HG02623 (cell line): ENCODE measurements at regions not wholly inside any gene's neighbourhood (a gene's known extent, or its start where the extent isn't known, plus 50 kb on each side); places are given as distances from the start of the nearest gene placed in this dataset.

ENCODE experiments used
- ATAC-seq: cut with Tn5 transposase; IDR thresholded peaks from one replicate; pipeline ENCODE4 v1.9.1; 2021; ENCODE audit warnings: moderate library complexity; ENCODE audit not compliant: unreplicated experiment

GRCh38 chr1:8093221-8093980, 67.3 kb upstream of the ERRFI1 start:
- ATAC-seq: no peak

GRCh38 chr1:8092657-8093056, 66.5 kb upstream of the ERRFI1 start:
- no peak for ATAC-seq

- no peak for ATAC-seq
Observed at GRCh38 chr1:8091691-8092090, 65.6 kb upstream of the ERRFI1 start.

GRCh38 chr1:8090241-8090702, 64.2 kb upstream of the ERRFI1 start:
- no peak for ATAC-seq

- ATAC-seq: no peak
Observed at GRCh38 chr1:8089535-8090228, 63.6 kb upstream of the ERRFI1 start.

- no peak for ATAC-seq
Observed at GRCh38 chr1:8086055-8086454, 59.9 kb upstream of the ERRFI1 start.

GRCh38 chr1:8084913-8085312, 58.8 kb upstream of the ERRFI1 start:
- no peak for ATAC-seq

GRCh38 chr1:8083739-8084484, 57.8 kb upstream of the ERRFI1 start:
- ATAC-seq: no peak

- no peak for ATAC-seq
Observed at GRCh38 chr1:8082945-8083344, 56.8 kb upstream of the ERRFI1 start.

- no peak for ATAC-seq
Observed at GRCh38 chr1:8078176-8078671, 52.1 kb upstream of the ERRFI1 start.

GRCh38 chr1:8077602-8078001, 51.5 kb upstream of the ERRFI1 start:
- ATAC-seq: no peak

- ATAC-seq: no peak
Observed at GRCh38 chr1:8077120-8077573, 51.0 kb upstream of the ERRFI1 start.

GRCh38 chr1:8076176-8076575, 50.1 kb upstream of the ERRFI1 start:
- no peak for ATAC-seq
